GM12872 (cell line): ENCODE measurements at regions not wholly inside any gene's neighbourhood (a gene's known extent, or its start where the extent isn't known, plus 50 kb on each side); places are given as distances from the start of the nearest gene placed in this dataset.

Experiments used
- CTCF ChIP-seq: IDR thresholded peaks from 3 replicates; pipeline ENCODE4 v1.5.1; 2011; ENCODE audit warnings: low read depth, mild to moderate bottlenecking, low read length, moderate library complexity; ENCODE audit not compliant: insufficient read depth

GRCh38 chr1:11362547-11363021, 89.6 kb downstream of the UBIAD1 start:
- TF ChIP-seq CTCF: no peak

GRCh38 chr1:11364170-11364569, 91.2 kb downstream of the UBIAD1 start:
- TF ChIP-seq CTCF: peak; percentile 49; the same call in 2 of the 3 replicates

GRCh38 chr1:11365744-11366387, 92.9 kb downstream of the UBIAD1 start:
- no peak for TF ChIP-seq CTCF

GRCh38 chr1:11373029-11373894, 100.3 kb downstream of the UBIAD1 start:
- no peak for TF ChIP-seq CTCF

- TF ChIP-seq CTCF: no peak
Observed at GRCh38 chr1:11373895-11374747, 101.1 kb downstream of the UBIAD1 start.

- no peak for TF ChIP-seq CTCF
Observed at GRCh38 chr1:11374748-11375110, 101.7 kb downstream of the UBIAD1 start.

- no peak for TF ChIP-seq CTCF
Observed at GRCh38 chr1:11377001-11377583, 101.9 kb upstream of the DISP3 start.
